Panc1 (cell line): ENCODE measurements at regions not wholly inside any gene's neighbourhood (a gene's known extent, or its start where the extent isn't known, plus 50 kb on each side); places are given as distances from the start of the nearest gene placed in this dataset.

ENCODE experiments used
- ATAC-seq: fragments of 200-7000 bp; cut with Tn5 transposase; 2 replicates; pipeline ENCODE4 v1.9.1; 2020; ENCODE audit warnings: mild to moderate bottlenecking, moderate library complexity
- BruUV-seq: library from RNA; stranded (reverse); fragments of 400-500 nt; replicated peaks from 2 replicates; lab custom pipeline; 2021; lab: Mats Ljungman, UMichigan
- CTCF ChIA-PET: fragments of 300-600 bp; sonication (Branson Sonifier 250); formaldehyde crosslinking; loops from one replicate; lab custom pipeline; 2022; ENCODE audit warnings: antibody characterized with exemption; lab: Charles Lee
- POLR2A ChIA-PET: fragments of 300-600 bp; sonication (Branson Sonifier 250); formaldehyde crosslinking; loops from one replicate; lab custom pipeline; 2022; ENCODE audit warnings: antibody characterized with exemption; lab: Charles Lee
- DNase-seq: peaks from one replicate; pipeline ENCODE4 v3.0.0-alpha.2; 2010; ENCODE audit warnings: low read depth, low spot score
- H3K27ac ChIP-seq: 2 replicates; pipeline ENCODE4 v1.5.1; 2011; ENCODE audit warnings: mild to moderate bottlenecking, low read length, inconsistent platforms
- H3K27me3 ChIP-seq: fragments of 200-500 bp; sonication (Bioruptor generic); 2 replicates; pipeline ENCODE4 v1.6.0; 2014; ENCODE audit warnings: low read length, inconsistent platforms; ENCODE audit not compliant: control insufficient read depth, insufficient read depth
- H3K36me3 ChIP-seq: fragments of 200-500 bp; sonication (Bioruptor generic); 2 replicates; pipeline ENCODE4 v1.5.1; 2014; ENCODE audit warnings: inconsistent platforms, mild to moderate bottlenecking, low read length, moderate library complexity; ENCODE audit not compliant: control insufficient read depth, insufficient read depth
- H3K4me1 ChIP-seq: 2 replicates; pipeline ENCODE4 v1.5.1; 2011; ENCODE audit warnings: inconsistent platforms, mild to moderate bottlenecking, low read length, moderate library complexity; ENCODE audit not compliant: control insufficient read depth, insufficient read depth
- H3K4me3 ChIP-seq, 2 experiments: 2 replicates each; pipeline ENCODE4 v1.5.1; 2011 to 2012; ENCODE audit warnings: low read depth in 2 of 2, low read length in 2 of 2, mild to moderate bottlenecking in 2 of 2, inconsistent platforms in 1 of 2, moderate library complexity in 1 of 2
- H3K9me3 ChIP-seq: fragments of 200-500 bp; sonication (Bioruptor generic); 2 replicates; pipeline ENCODE4 v1.5.1; 2014; ENCODE audit warnings: low read depth, mild to moderate bottlenecking, inconsistent platforms, low read length, moderate library complexity; ENCODE audit not compliant: control insufficient read depth, insufficient read depth
- POLR2AphosphoS5 ChIP-seq: IDR thresholded peaks from 2 replicates; pipeline ENCODE4 v1.6.1; 2012; ENCODE audit warnings: mild to moderate bottlenecking, low read depth, low read length, moderate library complexity
- SIN3A ChIP-seq: IDR thresholded peaks from 2 replicates; pipeline ENCODE4 v1.6.1; 2012; ENCODE audit warnings: low read depth, mild to moderate bottlenecking, low read length, moderate library complexity, borderline replicate concordance; ENCODE audit not compliant: insufficient read depth
- TCF7L2 ChIP-seq: IDR thresholded peaks from 2 replicates; pipeline ENCODE4 v1.6.1; 2011; ENCODE audit warnings: mild to moderate bottlenecking, low read depth, low read length, inconsistent platforms
- in situ Hi-C: cut with HindIII; loops from 2 replicates; pipeline ENCODE4 v1.10.0; 2016; ENCODE audit warnings: low sequenced_read_pairs, low pct_unique_long_range_greater_than_20kb
- intact Hi-C: fragments of 100-400 bp; cut with micrococcal nuclease; formaldehyde crosslinking; loops from one replicate; pipeline ENCODE4 v1.10.0; 2022; ENCODE audit not compliant: unreplicated experiment
- TF ChIP-seq, protein P1 (sequence below): fragments of 450-650 bp; IDR thresholded peaks from 2 replicates; pipeline ENCODE4 v1.5.1; 2017; ENCODE audit warnings: mild to moderate bottlenecking
- TF ChIP-seq, protein P2 (sequence below), 2 experiments: IDR thresholded peaks; 2 replicates each; pipeline ENCODE4 v1.6.1; 2011 to 2012; ENCODE audit warnings: low read depth in 2 of 2, control low read depth in 1 of 2, low read length in 1 of 2, mild to moderate bottlenecking in 1 of 2, moderate library complexity in 1 of 2; ENCODE audit not compliant: insufficient read depth in 1 of 2

GRCh38 chr1:66436378-66437135, 97.4 kb upstream of the SGIP1 start:
- ATAC-seq (no peak), DNase-seq (no peak)
- H3K27me3 ChIP-seq = no peaks in the 10 kb centered on the region
- in situ Hi-C loops = no loop called here
- no peaks in the 10 kb centered on the region for H3K9me3 ChIP-seq
- no peak overlapping the region for H3K4me3 ChIP-seq
- intact Hi-C loops = no loop called here
- no TSS peak for BruUV-seq
- ChIA-PET CTCF (no interaction called here), POLR2A (interaction anchor here (0.6 kb wide), 1 partner anchor 385 kb away, joined by 3 read pairs; no protein-coding TSS in a partner anchor)
- no peak overlapping the region for H3K27ac ChIP-seq
- TF ChIP-seq POLR2AphosphoS5 (no peak), SIN3A (no peak), TCF7L2 (no peak)
- TF ChIP-seq, protein P1, sequence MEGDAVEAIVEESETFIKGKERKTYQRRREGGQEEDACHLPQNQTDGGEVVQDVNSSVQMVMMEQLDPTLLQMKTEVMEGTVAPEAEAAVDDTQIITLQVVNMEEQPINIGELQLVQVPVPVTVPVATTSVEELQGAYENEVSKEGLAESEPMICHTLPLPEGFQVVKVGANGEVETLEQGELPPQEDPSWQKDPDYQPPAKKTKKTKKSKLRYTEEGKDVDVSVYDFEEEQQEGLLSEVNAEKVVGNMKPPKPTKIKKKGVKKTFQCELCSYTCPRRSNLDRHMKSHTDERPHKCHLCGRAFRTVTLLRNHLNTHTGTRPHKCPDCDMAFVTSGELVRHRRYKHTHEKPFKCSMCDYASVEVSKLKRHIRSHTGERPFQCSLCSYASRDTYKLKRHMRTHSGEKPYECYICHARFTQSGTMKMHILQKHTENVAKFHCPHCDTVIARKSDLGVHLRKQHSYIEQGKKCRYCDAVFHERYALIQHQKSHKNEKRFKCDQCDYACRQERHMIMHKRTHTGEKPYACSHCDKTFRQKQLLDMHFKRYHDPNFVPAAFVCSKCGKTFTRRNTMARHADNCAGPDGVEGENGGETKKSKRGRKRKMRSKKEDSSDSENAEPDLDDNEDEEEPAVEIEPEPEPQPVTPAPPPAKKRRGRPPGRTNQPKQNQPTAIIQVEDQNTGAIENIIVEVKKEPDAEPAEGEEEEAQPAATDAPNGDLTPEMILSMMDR = no peak
- TF ChIP-seq, protein P2, sequence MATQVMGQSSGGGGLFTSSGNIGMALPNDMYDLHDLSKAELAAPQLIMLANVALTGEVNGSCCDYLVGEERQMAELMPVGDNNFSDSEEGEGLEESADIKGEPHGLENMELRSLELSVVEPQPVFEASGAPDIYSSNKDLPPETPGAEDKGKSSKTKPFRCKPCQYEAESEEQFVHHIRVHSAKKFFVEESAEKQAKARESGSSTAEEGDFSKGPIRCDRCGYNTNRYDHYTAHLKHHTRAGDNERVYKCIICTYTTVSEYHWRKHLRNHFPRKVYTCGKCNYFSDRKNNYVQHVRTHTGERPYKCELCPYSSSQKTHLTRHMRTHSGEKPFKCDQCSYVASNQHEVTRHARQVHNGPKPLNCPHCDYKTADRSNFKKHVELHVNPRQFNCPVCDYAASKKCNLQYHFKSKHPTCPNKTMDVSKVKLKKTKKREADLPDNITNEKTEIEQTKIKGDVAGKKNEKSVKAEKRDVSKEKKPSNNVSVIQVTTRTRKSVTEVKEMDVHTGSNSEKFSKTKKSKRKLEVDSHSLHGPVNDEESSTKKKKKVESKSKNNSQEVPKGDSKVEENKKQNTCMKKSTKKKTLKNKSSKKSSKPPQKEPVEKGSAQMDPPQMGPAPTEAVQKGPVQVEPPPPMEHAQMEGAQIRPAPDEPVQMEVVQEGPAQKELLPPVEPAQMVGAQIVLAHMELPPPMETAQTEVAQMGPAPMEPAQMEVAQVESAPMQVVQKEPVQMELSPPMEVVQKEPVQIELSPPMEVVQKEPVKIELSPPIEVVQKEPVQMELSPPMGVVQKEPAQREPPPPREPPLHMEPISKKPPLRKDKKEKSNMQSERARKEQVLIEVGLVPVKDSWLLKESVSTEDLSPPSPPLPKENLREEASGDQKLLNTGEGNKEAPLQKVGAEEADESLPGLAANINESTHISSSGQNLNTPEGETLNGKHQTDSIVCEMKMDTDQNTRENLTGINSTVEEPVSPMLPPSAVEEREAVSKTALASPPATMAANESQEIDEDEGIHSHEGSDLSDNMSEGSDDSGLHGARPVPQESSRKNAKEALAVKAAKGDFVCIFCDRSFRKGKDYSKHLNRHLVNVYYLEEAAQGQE (IDR thresholded peaks at IDR 0.05; ENCODE audit: insufficient read depth in 1 of 2, low read depth in 2 of 2, low read length in 1 of 2) = no peak
- no peaks in the 10 kb centered on the region for H3K4me1 ChIP-seq
- H3K36me3 ChIP-seq = no peaks in the 10 kb centered on the region

DNA sequence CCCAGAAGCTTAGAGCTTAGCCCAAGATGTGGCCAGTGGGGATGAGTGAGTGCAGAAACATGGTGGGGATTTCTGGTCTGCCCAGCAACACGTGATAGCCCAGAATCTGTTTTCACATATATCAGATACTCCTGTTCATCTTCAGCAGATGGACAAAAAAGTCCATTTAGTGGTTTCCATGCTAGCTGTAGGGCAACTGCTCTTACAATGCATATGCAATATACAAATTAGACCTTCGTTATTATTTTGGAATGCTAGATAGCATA, 96.9 kb upstream of the SGIP1 start:
- no peak overlapping the region for H3K27ac ChIP-seq
- in situ Hi-C loops (no loop called here), intact Hi-C loops (no loop called here)
- no peaks in the 10 kb centered on the region for H3K36me3 ChIP-seq
- TF ChIP-seq, protein P2 (IDR thresholded peaks at IDR 0.05; ENCODE audit: insufficient read depth in 1 of 2, low read depth in 2 of 2, low read length in 1 of 2) = no peak
- ChIA-PET CTCF (no interaction called here), POLR2A (no interaction called here)
- no peak overlapping the region for H3K4me3 ChIP-seq
- no peaks in the 10 kb centered on the region for H3K4me1 ChIP-seq
- ATAC-seq (no peak), DNase-seq (no peak)
- BruUV-seq = no TSS peak
- H3K27me3 ChIP-seq = no peaks in the 10 kb centered on the region
- no peaks in the 10 kb centered on the region for H3K9me3 ChIP-seq
